Suprapubic skin (tissue), 4 donors: ENCODE measurements at regions not wholly inside any gene's neighbourhood (a gene's known extent, or its start where the extent isn't known, plus 50 kb on each side); places are given as distances from the start of the nearest gene placed in this dataset.

Experiments used
- DNase-seq, 2 donors: peaks; one replicate each; pipeline ENCODE4 v3.0.0-alpha.2; 2019; ENCODE audit warnings: low spot score in 2 of 2
- H3K27ac ChIP-seq: fragments of 200-600 bp; sonication (generic); one replicate; pipeline ENCODE4 v1.5.1; 2019
- H3K27me3 ChIP-seq: fragments of 200-600 bp; sonication (generic); one replicate; pipeline ENCODE4 v1.5.1; 2019
- H3K36me3 ChIP-seq: fragments of 200-600 bp; sonication (generic); one replicate; pipeline ENCODE4 v1.5.1; 2019
- H3K4me1 ChIP-seq: fragments of 200-600 bp; sonication (generic); one replicate; pipeline ENCODE4 v1.5.1; 2019
- H3K4me3 ChIP-seq: fragments of 200-600 bp; sonication (generic); one replicate; pipeline ENCODE4 v1.5.1; 2019; ENCODE audit warnings: mild to moderate bottlenecking
- H3K9me3 ChIP-seq: fragments of 200-600 bp; sonication (generic); one replicate; pipeline ENCODE4 v1.5.1; 2019
- CTCF ChIP-seq, 2 donors: fragments of 200-600 bp in 1 of 2; fragments of 450-650 bp in 1 of 2; sonication (generic) in 1 of 2; IDR thresholded peaks; one replicate each; pipeline ENCODE4 v1.5.1; 2016 to 2019; ENCODE audit warnings: antibody characterized with exemption in 2 of 2, mild to moderate bottlenecking in 1 of 2, moderate library complexity in 1 of 2
- EP300 ChIP-seq: sonication (generic); formaldehyde crosslinking; IDR thresholded peaks from one replicate; pipeline ENCODE4 v1.6.1; 2017; ENCODE audit warnings: antibody characterized with exemption
- POLR2A ChIP-seq, 2 donors: fragments of 450-650 bp; IDR thresholded peaks; one replicate each; pipeline ENCODE4 v1.6.1; 2017; ENCODE audit warnings: antibody characterized with exemption in 2 of 2, mild to moderate bottlenecking in 2 of 2, moderate library complexity in 2 of 2
- POLR2AphosphoS5 ChIP-seq, 3 donors: sonication (generic); formaldehyde crosslinking; IDR thresholded peaks; one replicate each; pipeline ENCODE4 v1.6.1; 2017; ENCODE audit warnings: antibody characterized with exemption in 3 of 3
- WGBS: methylation state at CpG from one replicate; pipeline ENCODE4 v1.1.5; 2018; 5-methylcytosine and 5-hydroxymethylcytosine counted together

- Histone ChIP-seq H3K27ac (no peak overlapping the region), H3K9me3 (no peaks in the 10 kb centered on the region), H3K4me1 (no peaks in the 10 kb centered on the region), H3K4me3 (no peak overlapping the region), H3K27me3 (no peaks in the 10 kb centered on the region), H3K36me3 (no peaks in the 10 kb centered on the region)
- 71% methylated on average over 6 of the region's 6 CpGs for WGBS
- DNase-seq: no peak
- TF ChIP-seq POLR2AphosphoS5 (IDR thresholded peaks at IDR 0.05) (no peak), CTCF (IDR thresholded peaks at IDR 0.05) (no peak), POLR2A (IDR thresholded peaks at IDR 0.05) (no peak), EP300 (no peak)
Observed at GRCh38 chr3:147960786-147961185, 551.6 kb downstream of the ZIC1 start.

GRCh38 chr3:147962408-147963164 lies 553.4 kb downstream of the ZIC1 start:
- Histone ChIP-seq H3K4me1 (no peaks in the 10 kb centered on the region), H3K27ac (no peak overlapping the region), H3K9me3 (no peaks in the 10 kb centered on the region), H3K36me3 (no peaks in the 10 kb centered on the region), H3K4me3 (no peak overlapping the region), H3K27me3 (no peaks in the 10 kb centered on the region)
- 75% methylated on average over 5 of the region's 5 CpGs for WGBS
- TF ChIP-seq POLR2A (IDR thresholded peaks at IDR 0.05): no peak
- no peak for TF ChIP-seq POLR2AphosphoS5 (IDR thresholded peaks at IDR 0.05)
- TF ChIP-seq EP300: no peak
- TF ChIP-seq CTCF (IDR thresholded peaks at IDR 0.05): no peak
- no peak for DNase-seq

GRCh38 chr3:147963711-147964110 lies 554.5 kb downstream of the ZIC1 start:
- no peak overlapping the region for H3K4me3 ChIP-seq
- WGBS: 94% methylated on average over 1 of the region's 1 CpG
- no peaks in the 10 kb centered on the region for H3K9me3 ChIP-seq
- no peaks in the 10 kb centered on the region for H3K27me3 ChIP-seq
- DNase-seq: no peak
- no peak overlapping the region for H3K27ac ChIP-seq
- TF ChIP-seq CTCF (IDR thresholded peaks at IDR 0.05) (no peak), EP300 (no peak), POLR2A (IDR thresholded peaks at IDR 0.05) (no peak), POLR2AphosphoS5 (IDR thresholded peaks at IDR 0.05) (no peak)
- H3K4me1 ChIP-seq: no peaks in the 10 kb centered on the region
- H3K36me3 ChIP-seq: no peaks in the 10 kb centered on the region

GRCh38 chr3:147975165-147975564 lies 566.0 kb downstream of the ZIC1 start:
- Histone ChIP-seq H3K4me3 (no peak overlapping the region), H3K27me3 (no peaks in the 10 kb centered on the region), H3K27ac (no peak overlapping the region), H3K9me3 (no peaks in the 10 kb centered on the region), H3K4me1 (no peaks in the 10 kb centered on the region), H3K36me3 (no peaks in the 10 kb centered on the region)
- TF ChIP-seq POLR2A (IDR thresholded peaks at IDR 0.05): no peak
- no peak for TF ChIP-seq CTCF (IDR thresholded peaks at IDR 0.05)
- no peak for TF ChIP-seq POLR2AphosphoS5 (IDR thresholded peaks at IDR 0.05)
- no peak for TF ChIP-seq EP300
- no peak for DNase-seq
- WGBS: 88% methylated on average over 1 of the region's 1 CpG

GRCh38 chr3:147977001-147977400 lies 567.8 kb downstream of the ZIC1 start:
- Histone ChIP-seq H3K4me3 (no peak overlapping the region), H3K36me3 (no peaks in the 10 kb centered on the region), H3K9me3 (no peaks in the 10 kb centered on the region), H3K27me3 (no peaks in the 10 kb centered on the region), H3K4me1 (no peaks in the 10 kb centered on the region), H3K27ac (no peak overlapping the region)
- TF ChIP-seq EP300: no peak
- TF ChIP-seq POLR2AphosphoS5 (IDR thresholded peaks at IDR 0.05): no peak
- TF ChIP-seq POLR2A (IDR thresholded peaks at IDR 0.05): no peak
- TF ChIP-seq CTCF (IDR thresholded peaks at IDR 0.05): no peak
- no peak for DNase-seq
- 81% methylated on average over 1 of the region's 1 CpG for WGBS
